Keratinocyte (primary cell): ENCODE measurements at regions not wholly inside any gene's neighbourhood (a gene's known extent, or its start where the extent isn't known, plus 50 kb on each side); places are given as distances from the start of the nearest gene placed in this dataset.

Source experiments
- DNase-seq: peaks from one replicate; pipeline ENCODE4 v3.0.0-alpha.2; 2011; ENCODE audit warnings: low read depth, missing footprints, low spot score
- FAIRE-seq: peaks from 2 replicates; lab custom pipeline; 2011; peaks lifted over from hg19 to GRCh38; lab: Jason Lieb, UNC
- H2AFZ ChIP-seq: 2 replicates; pipeline ENCODE4 v1.6.0; 2012; ENCODE audit warnings: low read length, control low read depth, inconsistent platforms; ENCODE audit not compliant: control insufficient read depth
- H3K27ac ChIP-seq: 2 replicates; pipeline ENCODE4 v1.5.1; 2011; ENCODE audit warnings: low read length; ENCODE audit not compliant: control insufficient read depth, insufficient read depth
- H3K27me3 ChIP-seq: 3 replicates; pipeline ENCODE4 v1.6.0; 2011; ENCODE audit warnings: low read length; ENCODE audit not compliant: control insufficient read depth, insufficient read depth; ENCODE audit errors: extremely low read depth
- H3K36me3 ChIP-seq, 2 experiments: 2 replicates in 1 of 2; 3 replicates in 1 of 2; pipeline ENCODE4 v1.5.1; 2011; ENCODE audit warnings: low read length in 2 of 2, mild to moderate bottlenecking in 1 of 2; ENCODE audit not compliant: control insufficient read depth in 2 of 2, insufficient read depth in 2 of 2; ENCODE audit errors: extremely low read depth in 1 of 2
- H3K4me1 ChIP-seq: 3 replicates; pipeline ENCODE4 v1.5.1; 2011; ENCODE audit warnings: low read length; ENCODE audit not compliant: control insufficient read depth, insufficient read depth; ENCODE audit errors: extremely low read depth
- H3K4me2 ChIP-seq: 3 replicates; pipeline ENCODE4 v1.6.0; 2011; ENCODE audit warnings: low read depth, low read length; ENCODE audit not compliant: control insufficient read depth, insufficient read depth; ENCODE audit errors: extremely low read depth
- H3K4me3 ChIP-seq, 3 experiments: fragments of 200-600 bp in 1 of 3; sonication (generic) in 1 of 3; 2 replicates in 2 of 3; 3 replicates in 1 of 3; pipeline ENCODE4 v1.5.1; 2011 to 2016; ENCODE audit warnings: low read length in 3 of 3, mild to moderate bottlenecking in 3 of 3, control low read depth in 2 of 3, inconsistent platforms in 1 of 3, low read depth in 1 of 3, mixed read lengths in 1 of 3, mixed run types in 1 of 3, moderate library complexity in 1 of 3; ENCODE audit not compliant: control insufficient read depth in 2 of 3, insufficient read depth in 2 of 3; ENCODE audit errors: extremely low read depth in 1 of 3
- H3K79me2 ChIP-seq: 2 replicates; pipeline ENCODE4 v1.6.0; 2012; ENCODE audit warnings: low read length; ENCODE audit not compliant: control insufficient read depth, insufficient read depth
- H3K9ac ChIP-seq: 3 replicates; pipeline ENCODE4 v1.6.0; 2011; ENCODE audit warnings: low read length; ENCODE audit not compliant: control insufficient read depth, insufficient read depth; ENCODE audit errors: extremely low read depth
- H3K9me1 ChIP-seq: 3 replicates; pipeline ENCODE4 v1.6.0; 2011; ENCODE audit warnings: low read length; ENCODE audit not compliant: control insufficient read depth, insufficient read depth; ENCODE audit errors: extremely low read depth
- H3K9me3 ChIP-seq: 2 replicates; pipeline ENCODE4 v1.5.1; 2012; ENCODE audit warnings: low read depth, low read length; ENCODE audit not compliant: control insufficient read depth
- H4K20me1 ChIP-seq: 3 replicates; pipeline ENCODE4 v1.6.0; 2011; ENCODE audit warnings: low read length; ENCODE audit not compliant: control insufficient read depth, insufficient read depth; ENCODE audit errors: extremely low read depth
- CTCF ChIP-seq, 3 experiments: IDR thresholded peaks in 1 of 3; conservative IDR thresholded peaks in 1 of 3; optimal IDR thresholded peaks in 1 of 3; 2 replicates in 2 of 3; 3 replicates in 1 of 3; pipeline versions ENCODE3 to v1.5.1; 2011; ENCODE audit warnings: low read length in 3 of 3, mild to moderate bottlenecking in 3 of 3, moderate library complexity in 2 of 3, control low read depth in 1 of 3, inconsistent platforms in 1 of 3; ENCODE audit not compliant: insufficient read depth in 2 of 3; ENCODE audit errors: extremely low read depth in 1 of 3
- EZH2 ChIP-seq: IDR thresholded peaks from one replicate; pipeline ENCODE4 v1.6.1; 2012; ENCODE audit warnings: inconsistent platforms, mild to moderate bottlenecking, low read length, moderate library complexity
- dilution Hi-C: fragments of 300-500 bp; cut with MboI; formaldehyde crosslinking; loops from one replicate; pipeline ENCODE4 v1.7.0; 2020; ENCODE audit warnings: low sequenced_read_pairs; ENCODE audit not compliant: extremely low pct_ligation_motif_present

DNA sequence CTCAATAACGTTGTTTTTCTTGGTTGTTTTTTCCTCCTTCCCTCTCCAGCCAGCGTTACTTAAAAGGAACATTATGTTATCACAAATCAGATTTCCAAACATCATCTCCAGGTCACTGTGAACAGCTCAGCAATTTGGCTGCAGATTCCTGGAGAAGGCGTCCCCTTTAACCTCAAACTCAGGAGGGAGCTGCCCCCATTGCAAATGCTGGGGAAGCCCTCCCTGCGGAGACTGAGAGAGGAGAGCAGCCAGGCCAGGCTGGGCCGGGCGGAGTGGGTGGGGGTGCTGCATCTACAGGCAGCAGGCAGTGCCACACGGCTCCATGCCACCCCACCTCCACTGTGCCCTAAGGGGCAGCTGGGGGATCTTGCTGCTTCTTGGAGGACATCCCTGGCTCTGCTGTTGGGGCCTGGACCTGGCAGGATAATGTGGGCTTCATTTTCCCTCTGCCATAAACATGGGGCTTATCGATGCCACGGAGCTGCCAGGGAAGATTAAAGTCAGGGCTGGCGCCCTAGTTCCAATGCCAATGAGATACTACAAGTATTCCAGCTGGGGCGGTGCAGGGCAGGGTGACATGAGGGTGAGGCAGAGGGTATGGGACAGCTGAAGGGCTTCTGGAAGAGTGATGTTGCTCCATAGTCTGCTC lies 148.8 kb downstream of the PJA1 start:
- Histone ChIP-seq H3K4me3 (no peak overlapping the region), H3K4me1 (peaks cover 4% of the 10 kb centered on the region), H3K36me3 (no peaks in the 10 kb centered on the region), H3K9ac (no peak overlapping the region), H4K20me1 (no peaks in the 10 kb centered on the region), H3K27ac (no peak overlapping the region), H3K27me3 (peaks cover 3% of the 10 kb centered on the region), H3K79me2 (no peaks in the 10 kb centered on the region), H2AFZ (no peak overlapping the region), H3K9me1 (no peaks in the 10 kb centered on the region), H3K4me2 (no peak overlapping the region), H3K9me3 (no peaks in the 10 kb centered on the region)
- dilution Hi-C loops, result no loop called here
- FAIRE-seq (no peak), DNase-seq (no peak)
- no peak for TF ChIP-seq EZH2
- TF ChIP-seq CTCF (optimal IDR thresholded peaks at IDR 0.05 in 1 of 3, IDR thresholded peaks at IDR 0.05 in 1 of 3, conservative IDR thresholded peaks at IDR 0.05 in 1 of 3; ENCODE audit: extremely low read depth in 1 of 3, insufficient read depth in 2 of 3, low read length in 3 of 3), result no peak

- no peaks in the 10 kb centered on the region for H4K20me1 ChIP-seq
- no peaks in the 10 kb centered on the region for H3K79me2 ChIP-seq
- H3K27ac ChIP-seq, result no peak overlapping the region
- no peaks in the 10 kb centered on the region for H3K36me3 ChIP-seq
- H3K9me3 ChIP-seq, result no peaks in the 10 kb centered on the region
- peaks cover 3% of the 10 kb centered on the region for H3K27me3 ChIP-seq
- dilution Hi-C loops, result no loop called here
- H3K4me2 ChIP-seq, result no peak overlapping the region
- H3K4me3 ChIP-seq, result no peak overlapping the region
- H3K9me1 ChIP-seq, result no peaks in the 10 kb centered on the region
- H3K4me1 ChIP-seq, result peaks cover 4% of the 10 kb centered on the region
- H2AFZ ChIP-seq, result no peak overlapping the region
- H3K9ac ChIP-seq, result no peak overlapping the region
- TF ChIP-seq CTCF (optimal IDR thresholded peaks at IDR 0.05 in 1 of 3, IDR thresholded peaks at IDR 0.05 in 1 of 3, conservative IDR thresholded peaks at IDR 0.05 in 1 of 3; ENCODE audit: extremely low read depth in 1 of 3, insufficient read depth in 2 of 3, low read length in 3 of 3), result no peak
- TF ChIP-seq EZH2, result no peak
- DNase-seq (no peak), FAIRE-seq (no peak)
Observed at GRCh38 chrX:69015564-69016292, 149.5 kb downstream of the PJA1 start.
